NB4 (cell line): ENCODE measurements at regions not wholly inside any gene's neighbourhood (a gene's known extent, or its start where the extent isn't known, plus 50 kb on each side); places are given as distances from the start of the nearest gene placed in this dataset.

ENCODE experiments used
- DNase-seq: peaks from one replicate; pipeline ENCODE4 v3.0.0; 2010; ENCODE audit warnings: low read depth
- H3K4me3 ChIP-seq: one replicate; pipeline ENCODE4 v1.5.1; 2011; ENCODE audit warnings: mild to moderate bottlenecking, low read depth, low read length, moderate library complexity
- CTCF ChIP-seq: IDR thresholded peaks from one replicate; pipeline ENCODE4 v1.5.1; 2012; ENCODE audit warnings: low read depth, low read length
- MAX ChIP-seq: IDR thresholded peaks from 2 replicates; pipeline ENCODE4 v1.6.1; 2011; ENCODE audit warnings: low read depth, low read length
- MYC ChIP-seq: IDR thresholded peaks from 2 replicates; pipeline ENCODE4 v1.6.1; 2011; ENCODE audit warnings: low read depth, low read length
- POLR2A ChIP-seq: IDR thresholded peaks from 2 replicates; pipeline ENCODE4 v1.6.1; 2011; ENCODE audit warnings: mild to moderate bottlenecking; ENCODE audit not compliant: insufficient read length; ENCODE audit errors: extremely low read depth

GRCh38 chr11:29306527-29306926, 710.3 kb downstream of the KCNA4 start:
- no peak for TF ChIP-seq MAX
- no peak for TF ChIP-seq CTCF
- TF ChIP-seq MYC = no peak
- TF ChIP-seq POLR2A = no peak
- no peak for DNase-seq
- no peak overlapping the region for H3K4me3 ChIP-seq

- no peak for DNase-seq
- no peak for TF ChIP-seq CTCF
- no peak for TF ChIP-seq MYC
- no peak for TF ChIP-seq MAX
- TF ChIP-seq POLR2A = no peak
- no peak overlapping the region for H3K4me3 ChIP-seq
Observed at GRCh38 chr11:29305456-29306232, 711.2 kb downstream of the KCNA4 start.

- H3K4me3 ChIP-seq = no peak overlapping the region
- TF ChIP-seq POLR2A (no peak), CTCF (no peak), MYC (no peak), MAX (no peak)
- no peak for DNase-seq
Observed at GRCh38 chr11:29300420-29300819, 716.4 kb downstream of the KCNA4 start.

- no peak for TF ChIP-seq MYC
- TF ChIP-seq CTCF = no peak
- no peak for TF ChIP-seq MAX
- TF ChIP-seq POLR2A = no peak
- no peak for DNase-seq
- H3K4me3 ChIP-seq = no peak overlapping the region
Observed at GRCh38 chr11:29296680-29297079, 720.1 kb downstream of the KCNA4 start.

GRCh38 chr11:29293825-29294224, 723.0 kb downstream of the KCNA4 start:
- no peak for TF ChIP-seq POLR2A
- no peak for TF ChIP-seq MAX
- TF ChIP-seq CTCF = no peak
- TF ChIP-seq MYC = no peak
- DNase-seq = no peak
- H3K4me3 ChIP-seq = no peak overlapping the region
